ENCODE measurements at regions not wholly inside any gene's neighbourhood (a gene's known extent, or its start where the extent isn't known, plus 50 kb on each side); places are given as distances from the start of the nearest gene placed in this dataset.

DNA sequence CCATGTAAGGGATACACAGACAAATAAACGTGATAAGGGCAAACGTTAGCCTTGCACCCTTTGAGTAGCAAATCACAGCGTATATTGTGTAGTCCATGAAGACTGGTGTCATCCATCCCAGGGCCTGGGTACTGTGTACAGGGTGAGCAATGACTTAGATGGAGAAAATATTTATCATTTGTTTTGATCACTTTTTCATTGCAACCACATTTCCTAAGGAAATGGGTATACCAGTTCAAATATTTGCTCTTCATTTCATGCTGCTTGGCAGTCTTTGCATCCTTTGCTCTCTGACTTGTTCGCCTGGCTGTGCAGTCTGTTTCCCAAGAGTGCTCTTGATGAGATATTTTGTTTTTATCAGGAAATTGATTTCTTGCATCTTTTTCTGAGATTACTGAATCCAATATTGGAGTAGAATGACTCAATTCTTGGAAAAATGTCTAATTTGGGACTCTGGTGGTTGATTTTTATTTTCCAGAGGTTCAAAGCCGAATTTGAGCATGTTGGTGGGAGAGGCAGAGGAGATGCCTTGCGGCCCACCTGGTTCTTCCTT is 424.6 kb upstream of the SEMA6D start:
- DNase-seq: no peak

DNA sequence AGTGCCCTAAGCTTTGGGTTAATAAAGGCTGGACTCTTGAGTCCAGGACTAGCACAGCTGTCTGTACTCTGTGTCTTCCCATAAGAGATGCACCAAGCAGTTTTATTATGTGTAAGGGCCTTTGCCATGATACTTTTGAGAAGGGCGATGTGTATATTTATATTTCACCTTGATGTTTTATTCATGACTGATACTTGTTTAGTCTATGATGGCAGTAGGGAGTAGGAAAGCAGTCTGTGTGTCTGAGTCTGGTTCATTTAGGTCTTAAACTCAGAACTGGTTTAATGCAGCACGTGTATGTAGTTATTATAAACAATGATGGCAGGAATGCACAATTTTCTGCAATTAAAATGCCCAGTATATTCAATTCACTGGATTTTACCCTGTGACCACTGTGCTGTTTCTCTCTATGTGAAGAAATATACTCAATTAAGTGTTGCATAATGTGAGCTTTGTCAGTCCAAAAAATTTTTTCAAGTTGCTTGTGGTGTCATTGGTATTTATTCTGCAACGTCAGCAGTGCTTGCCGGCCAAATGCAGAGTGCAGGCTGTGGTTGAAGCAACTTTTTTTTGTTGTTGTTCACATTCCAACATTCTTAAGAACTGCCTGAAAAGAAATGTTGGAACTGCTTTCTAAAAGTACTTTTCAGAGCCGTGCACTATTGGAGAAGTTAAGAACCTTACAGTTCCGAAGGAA is 423.7 kb upstream of the SEMA6D start:
- no peak for DNase-seq

DNA sequence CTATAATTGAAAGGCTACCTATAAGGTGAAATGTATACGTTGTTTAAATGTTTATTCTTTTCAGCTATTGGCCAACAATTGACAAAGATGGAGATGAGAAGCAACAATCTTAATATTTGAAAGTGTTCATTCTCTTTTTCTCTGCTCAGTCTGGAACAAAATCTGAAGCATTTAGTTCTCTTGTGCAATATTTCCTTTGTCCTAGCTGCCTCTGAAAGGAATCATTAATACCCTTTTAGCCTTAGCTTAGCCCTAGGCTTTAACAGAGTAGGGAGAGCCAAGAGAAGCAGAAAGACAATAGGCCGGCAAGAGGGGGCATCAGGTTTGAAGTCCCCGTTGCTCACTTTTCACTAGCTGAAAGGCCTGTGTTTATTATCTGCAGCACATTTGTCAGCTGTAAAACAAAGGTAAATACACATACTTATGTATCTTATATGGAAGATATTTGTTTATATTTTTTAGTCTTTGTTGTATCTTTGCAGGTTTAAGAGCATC is 422.5 kb upstream of the SEMA6D start:
- DNase-seq: no peak

DNA sequence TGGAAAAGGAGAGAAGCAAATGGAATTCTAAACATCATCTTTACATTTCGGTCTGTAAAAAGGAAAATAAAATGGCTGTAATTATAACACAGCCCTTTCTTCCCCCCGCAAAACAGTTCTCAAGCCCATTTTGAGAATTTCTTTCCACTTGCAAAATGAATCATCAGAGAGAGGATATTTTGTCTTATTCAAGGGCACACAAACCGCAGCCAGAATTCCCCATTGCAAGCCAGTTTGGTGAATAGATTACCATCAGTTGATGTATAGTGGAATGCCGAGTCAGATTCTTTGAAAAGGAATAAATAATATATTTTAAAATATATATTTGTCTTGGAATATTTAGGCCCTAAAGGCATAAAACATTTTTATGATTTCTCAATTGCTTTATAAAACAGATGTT is 420.4 kb upstream of the SEMA6D start:
- DNase-seq: no peak

DNA sequence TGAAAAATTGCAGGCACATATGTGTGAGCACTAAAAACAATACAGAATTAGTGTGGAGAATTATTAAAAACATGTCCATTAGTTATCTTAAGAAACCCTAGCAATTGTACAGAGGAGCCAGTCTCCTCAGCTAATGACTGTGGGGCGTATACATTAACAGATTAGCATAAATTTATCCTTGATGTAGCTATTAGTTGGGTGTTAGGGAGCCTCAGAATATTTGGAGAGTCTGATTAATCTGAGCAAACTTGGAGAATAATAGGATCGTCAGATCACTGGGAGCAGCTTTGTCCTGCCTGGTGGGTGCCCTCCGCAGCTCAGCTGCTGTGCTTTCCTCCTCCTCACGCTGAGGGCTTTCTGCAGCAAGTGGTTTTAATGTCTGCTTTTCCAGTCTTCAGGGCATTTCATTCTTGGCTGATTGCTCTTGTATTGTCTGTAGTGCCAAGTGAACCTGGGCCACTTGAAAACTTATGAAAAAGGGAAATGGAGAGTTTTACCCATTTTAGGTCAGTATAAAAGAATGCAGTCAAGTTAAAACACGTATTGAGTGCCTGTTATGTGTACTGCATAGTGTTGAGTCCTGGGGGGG is 417.4 kb upstream of the SEMA6D start:
- no peak for DNase-seq

DNA sequence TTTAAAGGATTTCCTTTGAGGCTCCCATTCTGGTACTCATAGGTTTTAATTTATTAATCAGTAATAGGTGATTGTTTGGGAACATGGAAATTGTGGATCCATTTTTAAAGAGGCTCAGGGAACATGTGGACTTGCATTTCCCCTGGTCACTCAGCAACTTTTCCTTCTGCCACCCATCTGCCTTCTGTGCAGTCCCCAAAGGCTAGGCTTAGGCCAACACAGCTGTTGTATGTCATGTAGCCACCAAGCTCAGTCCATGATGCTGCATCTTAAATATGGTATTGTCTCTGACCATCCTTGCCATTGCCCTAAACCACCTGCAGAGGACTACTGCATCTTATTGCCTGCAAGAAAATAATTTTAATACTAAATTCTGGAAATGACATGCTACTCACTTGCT is 416.7 kb upstream of the SEMA6D start:
- DNase-seq: no peak

DNA sequence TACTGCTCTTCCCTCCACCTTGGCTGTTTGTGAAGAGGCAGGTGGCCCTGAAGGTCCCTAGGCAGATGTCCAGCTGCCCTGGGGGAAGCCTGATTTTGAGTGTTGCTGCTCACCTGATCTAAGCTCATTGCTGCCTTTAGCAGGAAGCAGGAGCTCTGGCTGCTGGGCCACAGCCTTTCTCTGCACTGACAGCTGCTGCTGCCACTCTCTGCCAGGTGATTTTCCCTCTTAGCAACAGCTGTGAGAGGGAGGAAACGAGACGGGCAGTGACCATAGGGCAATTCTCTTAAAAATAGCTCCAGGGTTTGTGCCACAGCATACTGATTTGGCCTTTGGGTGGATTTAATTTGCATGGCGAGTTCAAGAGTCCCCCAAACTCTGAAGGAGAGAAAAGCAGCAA is 415.8 kb upstream of the SEMA6D start:
- DNase-seq: no peak

DNA sequence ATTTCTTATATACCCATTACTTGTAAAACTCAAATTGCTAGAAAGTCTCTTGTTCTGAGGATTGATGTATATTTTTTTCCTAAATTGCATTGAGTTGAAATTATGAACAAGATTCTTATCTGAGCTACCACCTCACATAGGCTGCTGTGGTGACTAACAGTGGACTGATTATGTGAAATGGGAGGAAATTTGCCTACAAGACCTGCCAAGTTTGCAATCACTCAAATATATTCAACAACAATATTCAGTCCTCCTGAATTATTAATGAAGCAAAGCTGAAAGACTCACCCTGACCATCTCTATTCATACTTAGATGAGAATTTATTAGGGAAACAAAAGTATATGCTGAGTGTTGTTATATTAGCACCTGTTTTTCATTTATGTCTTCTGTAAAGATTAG is 412.6 kb upstream of the SEMA6D start:
- DNase-seq: no peak

DNA sequence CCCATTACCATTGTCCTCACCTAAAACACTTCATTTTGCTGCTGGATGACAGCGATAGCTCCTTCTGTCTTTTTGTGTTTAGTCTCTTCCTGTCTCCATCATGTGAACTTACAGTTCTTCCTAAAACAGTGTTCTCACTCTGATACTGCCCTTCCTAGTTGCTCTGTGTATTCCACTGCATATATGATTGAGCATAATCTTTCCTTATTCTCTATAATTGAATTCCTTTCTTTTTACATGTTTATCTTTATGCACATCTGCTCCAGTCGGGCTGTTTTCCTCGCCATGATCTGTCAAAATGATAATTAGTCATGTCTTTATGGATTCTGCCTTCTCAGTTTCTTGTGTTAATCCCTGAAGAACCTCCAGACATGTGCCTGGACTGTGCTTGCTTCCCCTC is 405.1 kb upstream of the SEMA6D start:
- DNase-seq: no peak

DNA sequence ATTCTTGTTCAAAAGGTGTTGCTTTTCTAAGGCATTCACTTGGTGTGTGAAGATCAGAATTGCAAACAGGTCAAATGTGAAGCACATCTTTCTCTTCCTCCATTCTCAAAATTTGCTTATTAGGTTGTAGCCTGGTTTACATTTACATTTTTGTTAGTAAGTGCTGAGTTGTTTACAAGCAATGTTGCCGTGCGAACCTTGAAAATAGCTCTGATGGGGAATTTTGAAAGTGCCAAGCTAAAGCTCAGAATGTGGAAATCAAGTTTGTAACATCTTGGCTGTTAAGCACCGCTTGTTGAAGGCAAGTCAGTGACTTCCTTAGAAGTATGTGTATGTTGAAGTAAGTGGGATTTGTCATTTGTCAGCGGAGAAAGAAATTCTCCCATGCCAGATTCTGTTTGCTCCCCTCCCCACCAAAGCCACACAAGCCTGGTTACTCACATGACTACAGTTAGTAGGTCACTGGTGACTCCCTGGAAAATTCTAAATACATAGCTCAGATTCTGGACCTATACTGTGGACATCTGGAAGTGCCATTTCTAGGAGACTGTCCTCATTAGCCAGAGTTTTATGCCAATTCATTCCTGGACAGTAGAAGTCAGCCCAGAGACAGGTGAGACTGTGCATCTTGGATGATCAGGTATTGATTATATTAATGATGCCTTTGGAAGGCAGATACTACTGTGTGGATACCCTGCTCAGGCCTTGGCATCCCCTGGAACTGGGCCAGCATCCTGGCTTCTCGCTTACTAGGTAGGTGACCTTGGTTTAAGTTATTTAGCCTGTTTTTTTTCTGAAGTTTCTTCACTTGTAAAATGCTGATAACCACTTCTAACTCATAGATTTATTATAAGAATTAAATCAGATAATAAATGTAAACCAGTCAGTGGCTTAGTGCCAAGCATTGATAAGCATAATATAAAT is 390.6 kb upstream of the SEMA6D start:
- no peak for DNase-seq

DNA sequence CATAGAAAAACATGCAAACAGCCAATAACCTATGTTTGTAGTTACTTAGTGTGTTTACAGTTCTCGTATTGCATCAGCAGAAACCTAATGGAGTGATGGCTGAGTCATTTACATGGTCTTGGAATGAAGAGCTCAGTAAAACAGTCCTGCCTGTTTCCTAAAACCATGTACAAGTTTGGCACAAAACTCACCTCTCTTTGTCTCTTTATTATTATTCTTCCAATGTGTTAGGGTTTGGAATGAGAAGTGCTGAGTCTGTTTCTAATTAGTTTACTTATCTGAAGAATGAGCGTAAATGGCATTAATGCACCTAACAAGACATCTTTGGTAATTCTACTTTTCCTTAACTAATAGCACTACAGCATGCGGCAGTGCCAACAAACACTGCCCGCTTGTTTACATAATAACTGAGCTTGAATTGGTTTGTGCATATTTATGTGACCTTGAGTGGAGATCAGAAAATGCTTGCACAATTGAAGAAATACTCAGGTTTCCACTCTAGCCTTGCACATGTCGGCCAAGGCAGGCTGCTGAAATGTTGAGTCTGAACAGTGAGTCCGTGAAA is 385.4 kb upstream of the SEMA6D start:
- no peak for DNase-seq

DNA sequence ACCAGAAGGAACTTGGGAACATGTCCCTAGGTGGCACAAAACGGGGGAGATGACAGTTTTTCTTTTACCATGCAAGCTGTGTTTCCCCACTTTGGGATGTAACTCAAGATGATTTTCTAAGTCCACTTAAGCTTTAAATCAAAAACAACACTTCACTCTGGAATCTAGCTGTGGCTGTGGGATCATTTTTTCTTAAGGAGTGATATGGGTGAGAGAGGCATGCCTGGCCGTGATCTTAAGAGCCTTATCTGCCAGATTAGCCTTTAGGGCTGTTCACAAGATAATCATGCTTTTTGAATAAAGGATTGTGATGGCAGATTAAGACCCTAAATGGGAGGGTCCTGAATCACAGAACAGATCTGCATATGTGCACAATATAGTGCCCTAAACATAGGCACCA is 384.8 kb upstream of the SEMA6D start:
- no peak for DNase-seq

DNA sequence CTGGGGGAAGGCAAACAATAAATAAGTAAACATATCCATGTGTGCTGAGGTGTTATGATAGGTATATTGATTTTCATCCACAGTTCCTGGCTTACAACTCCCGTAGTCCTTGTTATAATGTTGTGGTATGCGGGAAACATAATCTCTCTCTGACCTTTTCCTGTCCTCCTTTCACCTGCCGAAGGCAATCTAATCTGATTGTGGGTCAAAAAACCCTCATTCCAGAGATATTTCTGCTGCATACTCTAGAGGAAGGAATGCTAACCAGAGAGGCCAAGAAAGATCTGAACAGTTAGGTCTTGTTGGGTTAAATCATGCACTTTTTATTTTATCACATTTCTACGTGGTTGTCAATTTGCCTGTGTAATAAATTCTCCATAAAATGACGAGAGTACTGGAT is 383.6 kb upstream of the SEMA6D start:
- no peak for DNase-seq

DNA sequence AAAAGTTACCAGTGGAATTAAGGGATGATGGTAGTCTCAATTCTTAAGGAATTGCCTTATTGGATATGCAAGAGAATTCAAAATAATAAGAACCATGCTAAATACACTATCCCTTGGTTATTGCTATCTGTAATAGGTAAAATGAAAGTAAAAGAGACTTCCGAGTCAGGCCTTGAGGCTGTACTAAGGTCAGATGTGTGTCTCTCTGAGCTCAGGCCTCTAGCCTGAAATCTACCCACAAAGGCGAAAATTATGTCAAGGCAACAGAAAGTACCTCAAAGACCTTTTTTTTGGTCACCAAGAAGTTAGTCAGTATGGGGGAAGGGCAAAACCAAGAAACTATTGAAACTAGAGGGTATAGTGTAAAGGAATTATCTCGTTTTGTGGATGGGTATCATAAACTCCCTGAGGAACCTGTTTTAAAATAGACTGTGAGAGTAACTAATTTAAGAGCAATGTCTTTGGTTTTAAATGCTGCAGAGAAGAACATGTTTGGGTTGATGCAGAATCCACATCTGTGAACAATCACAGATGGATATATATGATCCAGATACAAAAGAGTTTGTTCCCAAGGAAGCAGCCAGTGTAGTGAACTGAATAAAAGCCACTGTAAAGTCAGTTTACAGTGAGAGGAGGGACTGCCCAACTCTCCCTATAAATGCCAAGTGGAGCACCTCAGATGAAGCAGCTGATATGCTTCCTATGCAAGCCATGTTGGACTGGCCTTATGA is 382.3 kb upstream of the SEMA6D start:
- no peak for DNase-seq

DNA sequence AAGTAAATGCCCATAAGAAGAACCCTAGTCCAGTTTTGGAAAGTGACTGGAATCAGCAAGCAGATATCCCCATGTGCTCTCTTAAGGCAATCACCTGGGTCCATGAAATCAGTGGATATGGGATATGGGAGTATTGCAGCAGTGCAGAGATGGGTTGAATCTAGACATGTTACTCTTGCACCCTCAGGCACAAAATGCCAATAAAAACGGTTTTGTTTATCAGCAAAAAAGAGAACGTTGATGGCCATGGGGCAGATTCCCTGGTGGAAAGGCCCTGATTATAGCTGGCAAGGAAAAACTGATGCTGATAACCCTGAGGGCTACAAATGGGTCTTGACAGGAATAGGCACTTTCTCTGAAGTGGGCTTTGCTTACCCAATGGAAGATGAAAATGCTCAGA is 380.2 kb upstream of the SEMA6D start:
- no peak for DNase-seq

DNA sequence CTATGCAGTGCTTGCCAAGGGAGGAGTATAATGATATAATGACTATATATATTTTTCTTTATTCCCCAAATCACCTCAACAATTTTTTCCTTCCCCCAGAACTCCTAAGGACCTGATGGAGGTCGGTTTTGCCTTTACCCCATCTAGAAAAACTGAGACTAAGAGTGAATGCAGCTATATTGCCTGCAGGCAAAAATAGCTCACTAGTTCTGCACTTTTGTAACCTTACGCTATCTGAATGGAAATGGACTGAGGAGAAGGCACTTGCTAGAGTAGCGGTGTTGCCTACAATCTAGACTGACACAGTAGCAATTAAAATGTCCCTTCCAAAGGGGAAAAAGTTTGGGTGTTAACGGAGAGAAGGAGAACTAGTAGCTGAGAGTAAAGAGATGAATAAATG is 379.5 kb upstream of the SEMA6D start:
- DNase-seq: no peak

DNA sequence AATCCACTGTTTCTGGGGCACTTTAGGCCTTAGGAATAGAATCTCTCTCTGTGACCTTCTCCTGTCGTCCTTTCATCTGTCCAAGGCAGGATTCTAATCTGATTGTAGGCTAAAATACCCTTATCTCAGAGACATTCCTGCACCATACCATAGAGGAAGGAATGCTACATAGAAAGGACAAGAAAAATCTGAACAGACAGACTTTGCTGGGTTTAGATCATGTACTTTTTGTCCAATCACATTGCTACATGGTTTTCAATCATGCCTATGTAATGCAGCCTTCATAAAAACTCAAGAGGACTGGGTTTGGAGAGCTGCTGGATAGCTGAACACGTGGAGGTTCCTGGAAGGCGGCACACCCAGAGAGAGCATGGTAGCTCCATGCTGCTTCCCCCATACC is 378.5 kb upstream of the SEMA6D start:
- DNase-seq: no peak

DNA sequence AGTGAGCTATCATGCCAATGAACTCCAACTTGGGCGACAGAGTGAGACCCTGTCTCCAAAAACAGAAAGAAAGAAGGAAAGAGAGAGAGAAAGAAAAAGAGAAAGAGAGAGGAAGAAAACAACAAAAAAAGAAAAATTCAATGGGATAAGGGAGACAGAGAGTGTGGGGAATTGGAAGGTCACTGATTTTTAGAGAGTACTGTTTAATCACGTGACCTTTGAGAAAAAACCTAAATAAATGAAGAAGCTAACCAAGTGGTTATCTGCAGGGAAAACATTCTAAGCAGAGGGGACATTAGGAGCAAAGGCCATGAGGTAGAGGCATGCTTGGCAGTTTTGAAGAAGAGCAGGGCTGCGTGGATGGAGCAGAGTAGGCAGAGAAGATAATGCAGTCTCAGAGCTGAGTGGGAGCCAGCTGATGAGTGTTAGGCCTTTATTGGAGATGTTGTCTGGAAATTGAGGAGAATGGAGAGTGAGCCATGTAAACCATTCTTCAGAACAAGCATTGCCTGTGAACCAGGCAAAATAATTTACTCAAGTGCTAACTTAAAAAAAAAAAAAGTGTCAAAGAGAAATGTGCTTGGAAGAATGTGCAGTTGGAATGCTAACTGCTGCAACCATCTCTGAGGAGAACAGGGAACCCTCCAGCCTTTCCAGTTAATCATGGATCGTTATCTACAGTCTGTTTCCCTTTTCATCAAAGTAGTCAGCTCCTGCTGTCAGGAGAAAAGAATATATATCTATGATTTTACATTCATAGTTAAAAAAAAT is 377.3 kb upstream of the SEMA6D start:
- no peak for DNase-seq

DNA sequence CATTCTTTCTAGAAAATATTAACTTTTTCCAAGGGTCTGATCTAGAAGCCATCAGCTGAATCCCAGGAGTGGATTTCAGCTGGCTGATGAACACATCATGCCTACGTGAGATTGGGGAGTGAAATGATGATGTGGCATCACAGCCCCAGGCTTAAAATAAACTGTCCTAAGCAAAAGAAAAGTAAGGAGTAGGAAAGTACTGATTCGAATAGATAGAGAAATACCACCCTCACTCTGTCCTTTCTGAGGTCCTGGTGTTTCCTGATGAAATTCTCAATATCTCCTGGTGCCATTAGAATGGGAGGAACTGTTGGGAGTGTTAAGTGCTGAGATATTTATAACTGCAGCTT is 376.8 kb upstream of the SEMA6D start:
- DNase-seq: no peak

DNA sequence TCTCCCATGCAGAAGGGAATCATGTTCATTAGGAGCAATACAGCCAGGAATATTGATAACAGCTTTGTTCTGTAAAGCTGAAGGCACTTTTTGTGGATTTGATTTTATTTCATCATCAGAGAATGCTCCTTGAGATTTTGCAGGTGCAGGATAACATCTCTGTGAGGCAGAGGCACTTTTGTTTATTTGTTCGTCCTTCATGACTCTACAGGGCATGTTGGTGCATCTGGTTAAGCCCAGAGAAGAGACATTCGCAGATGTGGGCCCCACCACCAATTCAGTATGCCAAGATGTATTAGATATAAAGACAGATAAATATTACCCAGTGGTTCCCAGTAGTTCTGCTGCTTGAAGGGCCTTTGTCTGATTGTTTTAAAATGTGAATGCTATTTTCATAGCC is 368.1 kb upstream of the SEMA6D start:
- no peak for DNase-seq

DNA sequence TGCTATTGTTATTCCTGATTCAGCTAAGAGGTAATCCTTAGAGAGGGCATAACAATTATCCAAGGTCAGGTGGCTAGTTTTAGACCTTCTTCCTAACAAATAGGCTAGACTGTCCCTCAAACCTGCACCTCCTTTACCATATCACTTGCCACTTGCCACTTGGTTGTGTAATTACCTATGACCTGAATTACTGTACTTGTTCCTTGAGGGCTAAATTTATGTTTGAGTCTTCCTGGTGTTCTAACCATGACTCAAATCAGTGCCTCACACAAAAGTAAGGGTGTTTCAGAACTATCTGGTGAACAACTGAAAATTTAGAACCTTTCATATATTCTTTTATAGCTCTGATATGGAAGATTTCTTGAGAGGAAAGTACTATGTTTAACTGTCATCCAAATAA is 365.8 kb upstream of the SEMA6D start:
- no peak for DNase-seq

DNA sequence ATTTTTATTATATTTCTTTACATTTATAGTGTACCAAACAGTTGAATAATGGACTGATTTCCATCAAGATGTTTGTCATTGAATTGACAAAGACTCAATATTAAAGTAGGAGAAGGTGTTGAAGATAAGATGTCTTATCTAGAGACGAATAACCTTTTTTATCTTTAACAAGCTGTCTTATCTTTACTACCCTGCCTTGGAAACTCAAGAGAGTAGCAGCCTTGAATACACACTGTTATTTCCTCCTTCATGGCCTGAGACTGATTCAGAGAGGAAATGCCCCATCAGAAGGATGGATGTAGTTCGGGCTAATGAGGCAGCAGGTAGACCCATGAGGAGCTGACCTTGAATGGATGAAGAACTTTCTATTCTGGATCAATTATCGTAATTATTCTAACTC is 365.1 kb upstream of the SEMA6D start:
- DNase-seq: no peak

Data from suppressor macrophage treated with lipopolysaccharide for 4 hours (primary cell).